ENCODE measurements at regions not wholly inside any gene's neighbourhood (a gene's known extent, or its start where the extent isn't known, plus 50 kb on each side); places are given as distances from the start of the nearest gene placed in this dataset.
"Not testable (repeated sequence)": the region's sequence is repeated elsewhere in the genome, so short reads cannot be mapped to it uniquely, and the experiment has no call there.

DNA sequence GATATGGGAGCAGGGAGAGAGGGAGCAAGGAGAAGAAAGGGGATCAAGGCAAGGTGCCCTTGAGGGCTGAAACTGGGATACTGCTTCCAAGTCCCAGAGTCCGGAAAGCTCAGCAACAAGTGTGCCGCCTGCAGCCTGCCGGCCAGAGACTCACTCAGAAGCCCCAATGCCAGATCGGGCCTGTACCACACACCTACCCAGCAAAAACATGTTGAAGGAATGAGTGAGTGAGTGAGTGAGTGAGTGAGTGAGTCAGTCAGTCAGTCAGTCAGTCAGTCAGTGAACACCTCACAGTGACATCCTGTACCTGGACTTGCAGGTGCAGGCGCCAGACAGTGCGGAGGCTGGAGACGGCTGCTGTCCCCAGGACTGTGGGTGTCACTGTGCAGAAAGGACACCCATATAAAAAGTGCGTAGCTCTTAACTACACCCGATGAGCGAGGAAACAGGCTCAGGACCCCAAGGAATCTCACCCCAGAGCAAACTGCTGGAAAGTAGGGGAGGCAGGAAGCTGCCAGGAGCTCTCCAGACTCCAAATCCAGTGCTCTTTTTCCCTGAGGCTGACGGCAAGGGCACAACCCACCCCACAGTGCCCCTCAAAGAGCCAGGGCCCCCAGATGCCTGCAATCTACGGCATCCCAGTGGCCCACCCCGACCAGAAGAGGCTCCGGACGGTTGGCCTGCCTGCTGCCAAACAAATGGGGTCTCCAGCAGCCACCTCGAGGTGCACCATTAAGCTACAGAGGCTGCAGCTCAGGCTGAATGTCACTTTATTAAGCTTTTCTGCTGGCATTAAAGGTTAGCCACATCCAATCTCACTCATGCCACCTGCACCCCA lies 261.7 kb downstream of the NPHP4 start:
- DNase-seq = no peak

DNA sequence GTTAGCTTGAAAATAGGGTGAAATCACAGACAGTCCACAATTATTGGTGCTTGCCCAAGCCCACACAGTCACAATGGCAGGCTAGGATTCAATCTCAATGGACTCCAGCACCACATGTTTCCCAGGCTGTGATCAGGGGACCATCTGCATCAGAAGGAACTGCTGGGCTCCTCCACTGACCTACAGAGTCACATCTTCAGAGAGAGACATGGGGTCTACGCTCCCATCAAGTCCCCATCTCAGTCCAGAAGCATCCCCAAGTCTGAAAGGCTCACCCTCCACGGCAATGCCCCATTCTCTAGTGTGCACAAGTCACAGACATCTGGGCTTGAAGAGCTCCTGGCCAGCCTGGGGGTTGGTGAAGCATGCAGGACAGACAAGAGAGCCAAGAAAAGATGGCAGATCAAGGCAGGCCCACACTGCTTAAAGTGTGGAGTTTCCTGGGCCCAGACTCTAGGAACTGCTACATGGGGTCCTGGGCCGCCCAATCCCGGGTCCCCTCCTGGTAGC lies 262.5 kb downstream of the NPHP4 start:
- DNase-seq = no peak

DNA sequence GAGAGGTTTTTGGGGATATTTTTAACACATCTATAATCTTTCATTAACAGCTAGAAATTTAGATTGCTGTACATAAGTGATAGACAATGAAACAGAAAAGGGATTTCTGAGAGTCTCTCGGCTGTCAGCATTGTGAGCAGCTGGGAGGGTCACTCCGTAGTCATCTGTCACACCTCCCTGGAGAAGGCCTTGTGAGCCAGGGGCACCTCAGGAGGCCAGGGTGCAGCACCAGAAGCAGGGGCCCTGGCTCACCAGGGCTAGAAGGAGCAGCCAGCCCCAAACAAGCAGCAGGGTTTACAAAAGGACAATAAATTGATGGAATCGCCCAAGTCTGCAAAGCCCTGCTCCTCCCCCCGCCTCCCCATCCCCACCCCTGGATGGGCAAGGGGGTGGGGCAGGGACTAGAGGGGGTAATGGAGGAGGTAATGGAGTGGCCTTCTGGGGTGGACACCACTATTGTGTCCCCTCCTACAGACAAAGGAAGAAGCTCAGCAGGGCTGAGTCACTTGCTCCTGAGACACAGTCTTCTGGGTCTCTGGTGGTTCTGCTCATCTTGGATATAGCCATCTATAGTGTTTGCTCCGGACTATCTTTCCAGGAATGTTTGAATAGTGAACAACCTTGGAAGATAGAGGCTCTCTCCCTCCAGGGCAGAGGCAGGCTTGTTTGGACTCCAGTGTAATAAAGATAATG lies 263.4 kb downstream of the NPHP4 start:
- DNase-seq = no peak

DNA sequence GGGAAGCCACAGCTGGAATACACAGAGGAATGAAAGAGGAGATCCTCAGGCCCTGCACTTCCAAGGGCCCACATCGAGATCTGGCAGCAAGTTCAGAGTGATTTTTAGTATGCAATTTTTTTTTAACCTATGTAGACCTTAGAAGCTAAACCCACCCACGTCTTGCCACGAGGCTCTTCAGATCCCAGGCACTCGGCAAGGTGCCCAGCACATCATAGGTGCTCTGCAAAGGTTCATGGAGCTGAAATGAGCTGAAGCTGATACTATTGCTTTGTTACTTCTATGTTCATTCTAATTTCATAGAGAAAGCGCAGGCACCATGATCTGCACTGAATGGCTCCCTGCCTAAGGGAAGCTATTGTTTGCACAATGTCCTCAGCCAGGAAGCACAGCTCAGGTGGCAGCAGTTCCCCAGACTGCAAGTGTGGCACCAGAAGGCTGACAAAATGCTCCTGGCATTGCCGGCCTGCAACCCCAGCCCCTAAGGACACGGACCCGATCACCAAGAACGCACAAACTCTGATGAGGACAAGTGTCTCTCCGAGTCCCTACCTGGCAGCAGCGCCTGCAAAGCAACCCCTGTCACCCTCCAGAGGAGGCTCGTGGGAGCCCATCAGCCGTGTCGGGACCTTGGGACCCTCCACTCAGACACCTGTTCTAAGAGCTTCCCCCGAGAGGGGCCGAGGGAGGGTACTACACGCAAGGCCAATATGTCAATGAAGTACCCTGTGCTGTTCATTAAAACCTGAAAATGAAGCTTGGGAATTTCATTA lies 264.2 kb downstream of the NPHP4 start:
- DNase-seq = peak; percentile 67

DNA sequence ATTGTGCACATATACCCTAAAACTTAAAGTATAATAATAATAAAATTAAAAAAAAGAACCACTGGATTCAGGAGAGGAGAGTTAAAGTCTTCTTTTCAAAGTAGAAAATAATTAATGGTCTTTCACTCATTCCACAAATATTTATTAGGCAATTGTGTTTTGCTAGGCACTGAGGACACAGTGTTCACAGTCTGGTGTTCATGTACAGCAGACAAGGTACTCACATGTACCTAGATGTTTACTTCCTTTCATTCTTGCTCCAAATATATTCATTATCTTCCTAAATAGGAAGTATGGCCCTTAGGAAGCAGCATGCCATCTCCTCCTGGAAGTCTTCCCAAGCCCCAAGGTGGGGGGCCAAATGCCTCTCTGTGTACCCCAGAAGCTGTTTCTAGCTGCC lies 265.0 kb downstream of the NPHP4 start:
- DNase-seq = no peak

DNA sequence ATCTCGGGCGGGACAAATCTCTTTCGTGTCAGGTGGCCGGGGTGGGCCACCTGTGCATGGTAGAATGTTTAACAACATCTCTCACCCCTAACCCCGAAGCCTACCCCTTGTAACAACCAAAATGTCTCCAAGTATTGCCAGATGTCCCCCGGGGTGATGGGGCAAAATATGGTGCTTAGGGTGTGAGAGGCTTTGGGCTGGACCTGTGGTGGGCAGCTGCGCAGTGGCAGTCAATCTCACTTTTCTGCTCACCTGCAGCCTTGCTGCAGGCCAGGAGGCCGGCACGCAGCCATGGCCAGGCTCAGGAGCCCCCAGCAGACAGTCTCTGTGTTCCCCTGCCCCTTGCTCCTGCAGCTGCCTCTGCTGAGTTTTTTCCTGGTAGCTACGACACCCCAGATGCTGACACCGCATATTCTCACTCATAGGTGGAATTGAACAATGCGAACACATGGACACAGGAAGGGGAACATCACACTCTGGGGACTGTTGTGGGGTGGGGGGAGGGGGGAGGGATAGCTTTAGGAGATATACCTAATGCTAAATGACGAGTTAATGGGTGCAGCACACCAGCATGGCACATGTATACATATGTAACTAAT lies 265.5 kb downstream of the NPHP4 start:
- DNase-seq = not testable (repeated sequence)

DNA sequence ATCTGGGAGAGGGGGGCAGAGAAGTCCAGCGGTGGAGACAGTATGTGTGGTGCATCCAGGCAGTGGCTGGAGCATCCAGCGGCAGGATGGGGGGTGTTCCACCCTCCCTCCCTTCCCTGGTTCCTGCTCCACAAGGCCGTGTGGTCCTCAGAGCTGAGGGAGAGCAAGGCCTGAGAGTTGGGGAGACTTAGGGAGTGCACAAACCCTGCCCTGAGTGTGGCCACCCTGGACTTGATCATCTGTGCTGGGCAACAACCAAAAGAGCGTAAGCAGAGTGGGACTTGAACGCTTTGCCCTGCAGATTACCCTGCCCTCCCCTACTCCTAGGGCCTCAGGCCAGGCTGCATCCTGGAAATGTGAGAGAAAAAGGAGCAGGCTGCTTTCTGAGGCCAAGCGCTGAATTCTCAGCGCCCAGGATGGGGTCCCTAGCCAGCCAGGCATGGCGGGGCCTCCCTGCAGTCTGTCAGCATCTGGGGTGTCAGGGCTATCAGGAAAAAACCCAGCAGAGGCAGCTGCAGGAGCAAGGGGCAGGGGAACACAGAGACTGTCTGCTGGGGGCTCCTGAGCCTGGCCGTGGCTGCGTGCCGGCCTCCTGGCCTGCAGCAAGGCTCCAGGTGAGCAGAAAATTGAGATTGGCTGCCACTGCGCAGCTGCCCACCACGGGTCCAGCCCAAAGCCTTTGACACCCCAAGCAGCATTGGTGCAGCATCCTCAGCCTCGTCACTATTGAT lies 266.2 kb downstream of the NPHP4 start:
- DNase-seq = no peak

DNA sequence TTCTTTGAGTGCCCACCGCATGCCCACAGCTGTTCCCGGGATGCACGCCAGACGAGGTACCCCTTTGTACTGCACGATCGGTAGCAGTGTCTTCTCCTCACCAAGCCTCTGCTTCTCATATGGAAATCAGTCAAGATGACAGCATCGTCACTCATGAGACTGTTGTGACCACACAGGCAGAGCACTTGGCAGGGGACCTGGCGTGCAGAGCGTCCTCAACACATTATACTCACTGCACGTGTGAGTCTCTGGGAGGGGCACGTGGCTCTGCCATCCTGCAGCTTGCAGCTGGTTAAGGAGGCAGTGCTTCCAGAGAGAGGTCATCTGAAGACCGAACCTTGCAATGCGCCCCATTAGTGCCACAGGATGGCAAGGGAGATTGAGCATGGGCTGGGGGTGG lies 266.8 kb downstream of the NPHP4 start:
- DNase-seq = no peak

DNA sequence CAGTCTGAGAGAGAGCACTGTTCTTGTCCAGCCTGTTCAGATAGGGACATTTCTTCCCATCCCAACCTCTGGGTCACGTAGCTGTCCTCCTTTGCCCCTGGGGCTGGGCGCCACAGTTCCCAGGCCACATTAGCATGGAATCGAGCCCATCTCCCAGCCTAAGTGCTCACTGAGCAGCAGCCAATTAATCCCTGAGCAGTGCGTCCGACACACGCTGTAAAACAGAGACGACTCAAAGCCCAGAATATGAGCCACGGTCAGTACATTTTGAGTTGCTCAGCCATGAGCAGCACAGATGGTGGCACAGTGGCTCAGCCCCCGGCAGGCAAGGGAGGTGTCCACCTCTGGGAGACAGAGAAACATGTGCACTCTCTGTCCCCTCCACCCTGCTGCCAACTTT lies 267.4 kb downstream of the NPHP4 start:
- no peak for DNase-seq

DNA sequence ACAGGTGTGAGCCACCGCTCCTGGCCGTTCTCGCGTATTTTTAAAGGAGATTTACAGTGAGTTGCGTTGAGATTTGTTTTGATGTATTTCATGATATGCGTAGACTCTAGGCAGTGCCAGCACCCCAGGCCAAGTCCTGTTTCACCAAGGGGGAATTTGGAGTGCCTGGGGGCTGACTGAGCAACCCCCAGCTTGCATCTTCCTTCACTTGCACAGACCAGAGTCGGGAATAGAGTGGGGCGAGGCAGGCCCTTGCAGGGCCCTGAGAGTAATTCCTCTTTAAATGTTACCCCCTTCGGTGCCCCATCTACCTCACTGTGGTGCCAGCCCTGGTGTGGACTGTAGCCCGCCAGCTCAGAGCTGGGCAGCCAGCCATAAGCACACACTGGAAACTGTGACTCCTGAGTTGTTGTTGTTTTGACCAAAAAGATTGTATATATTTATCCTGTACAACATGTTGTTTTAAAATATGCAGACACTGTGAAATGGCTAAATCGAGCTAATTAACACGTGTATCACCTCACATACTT lies 269.5 kb downstream of the NPHP4 start:
- DNase-seq = no peak

DNA sequence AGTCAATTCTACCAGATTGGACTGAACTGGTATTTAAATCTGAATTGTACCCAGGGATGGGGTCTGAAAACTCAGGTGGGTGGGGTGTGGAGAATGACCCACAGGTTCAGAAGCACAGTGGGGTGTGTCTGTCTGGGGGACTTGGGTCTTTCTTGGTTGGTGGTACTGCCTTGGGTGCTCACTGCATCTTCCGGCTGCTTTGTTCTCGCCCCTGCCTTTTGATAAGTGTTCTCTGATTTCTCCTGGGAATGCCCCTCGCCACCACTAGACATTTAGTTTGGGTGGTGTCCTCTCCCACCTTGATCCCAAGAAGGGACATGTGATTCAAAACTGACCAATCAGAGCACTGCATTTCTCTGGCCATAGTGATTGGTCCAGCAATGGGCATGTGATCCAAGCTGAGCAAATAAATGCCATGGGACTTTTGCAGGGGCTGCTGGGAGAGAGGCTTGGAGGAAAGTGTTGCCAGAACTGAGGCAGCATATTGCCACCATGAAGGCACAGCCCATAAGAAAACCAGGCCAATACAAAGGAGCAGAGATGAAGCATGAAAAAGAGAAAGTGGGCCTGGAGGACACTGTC lies 270.5 kb downstream of the NPHP4 start:
- DNase-seq = no peak

DNA sequence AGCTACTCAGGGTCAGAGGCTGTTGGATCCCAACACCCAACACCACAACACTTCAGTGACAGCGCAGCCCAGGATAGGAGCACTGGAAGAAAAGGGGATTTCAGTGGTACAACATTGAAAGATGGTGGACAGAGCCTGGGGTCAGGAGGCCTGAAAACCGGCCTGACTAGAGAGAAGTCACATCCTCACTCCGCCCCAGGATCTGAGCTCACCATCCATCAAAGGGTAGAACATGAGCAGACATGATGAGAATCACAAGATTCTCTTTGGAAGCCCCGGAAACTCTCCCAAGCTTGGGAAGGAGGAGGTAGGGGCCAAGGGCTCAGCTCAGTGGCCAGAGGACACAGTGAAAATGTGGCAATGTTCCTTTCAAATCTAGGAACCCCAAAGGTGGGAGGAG lies 271.3 kb downstream of the NPHP4 start:
- DNase-seq = no peak

DNA sequence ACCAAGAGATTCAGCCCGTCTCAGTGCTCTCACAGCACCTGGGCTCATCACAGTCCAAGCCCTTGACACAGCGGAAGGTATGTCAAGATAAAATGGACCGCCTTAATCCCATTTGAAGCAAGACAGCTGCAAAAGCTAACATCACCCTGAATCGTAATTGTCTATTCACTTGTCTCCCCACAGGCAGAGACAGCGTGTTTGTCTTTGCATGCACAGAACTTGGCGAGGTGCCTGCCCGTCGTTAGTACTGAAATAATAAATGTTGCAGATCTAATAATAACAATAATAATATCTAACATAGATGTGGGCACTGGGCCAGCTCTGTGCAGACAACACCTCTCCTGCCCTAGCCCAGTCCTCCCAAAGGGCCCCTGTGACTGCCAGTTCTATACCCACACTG lies 271.7 kb downstream of the NPHP4 start:
- DNase-seq = no peak

DNA sequence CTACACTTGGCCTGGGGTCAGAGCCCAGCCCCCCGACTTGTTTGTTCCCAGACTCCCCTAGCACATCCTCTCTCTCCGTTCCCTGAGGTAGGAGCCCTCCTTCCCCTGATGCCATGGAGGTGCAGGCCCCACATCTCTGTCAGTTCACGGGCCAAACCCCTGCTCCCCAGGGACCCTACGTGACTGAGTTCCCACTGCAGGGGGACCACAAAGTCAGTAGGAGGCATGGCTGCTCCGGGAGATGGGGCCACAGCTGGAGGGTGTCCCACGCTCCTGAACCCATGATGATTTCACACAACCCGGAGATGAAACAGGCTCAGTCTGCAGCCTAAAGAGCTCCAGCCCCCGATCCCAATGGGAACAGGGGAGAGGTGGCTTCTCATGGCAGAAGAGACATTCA lies 272.2 kb downstream of the NPHP4 start:
- no peak for DNase-seq

DNA sequence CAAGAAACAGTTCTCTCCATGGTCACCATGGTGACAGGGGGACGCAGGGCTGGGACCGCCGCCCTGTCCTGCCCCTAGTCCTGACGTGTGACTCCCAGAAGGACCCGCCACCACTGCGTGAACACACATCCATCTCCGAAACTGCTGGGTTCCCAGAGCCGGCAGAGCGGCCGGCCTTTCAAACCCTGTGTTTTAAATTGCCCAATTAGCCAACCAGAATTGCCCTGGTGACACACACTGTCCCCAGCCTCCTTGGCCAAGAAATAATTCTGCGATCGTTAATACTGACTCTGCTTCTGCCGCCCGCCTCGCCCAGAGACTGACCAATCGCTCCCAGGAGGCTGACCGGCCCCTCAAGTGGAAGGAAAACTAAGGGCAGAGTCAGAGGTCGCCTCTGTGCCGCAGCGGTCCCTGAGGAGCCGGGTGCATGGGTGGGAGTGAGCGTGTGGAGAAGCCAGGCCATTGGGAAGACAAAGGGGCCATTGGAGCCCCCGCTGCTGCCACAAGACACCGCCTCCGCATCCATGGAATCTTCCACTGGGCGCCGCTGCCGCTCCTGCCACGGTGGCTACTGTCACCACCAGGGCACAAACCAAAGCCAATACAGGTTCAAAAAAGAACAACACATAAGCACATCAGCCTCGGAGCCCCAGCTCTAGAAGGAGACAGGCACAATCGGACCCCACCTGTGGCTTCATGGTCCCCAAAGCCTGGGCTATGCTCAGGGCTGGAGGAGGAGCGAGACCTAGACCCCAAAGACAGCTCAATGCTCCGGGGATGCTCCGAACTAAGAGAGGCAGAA lies 273.2 kb downstream of the NPHP4 start:
- no peak for DNase-seq

DNA sequence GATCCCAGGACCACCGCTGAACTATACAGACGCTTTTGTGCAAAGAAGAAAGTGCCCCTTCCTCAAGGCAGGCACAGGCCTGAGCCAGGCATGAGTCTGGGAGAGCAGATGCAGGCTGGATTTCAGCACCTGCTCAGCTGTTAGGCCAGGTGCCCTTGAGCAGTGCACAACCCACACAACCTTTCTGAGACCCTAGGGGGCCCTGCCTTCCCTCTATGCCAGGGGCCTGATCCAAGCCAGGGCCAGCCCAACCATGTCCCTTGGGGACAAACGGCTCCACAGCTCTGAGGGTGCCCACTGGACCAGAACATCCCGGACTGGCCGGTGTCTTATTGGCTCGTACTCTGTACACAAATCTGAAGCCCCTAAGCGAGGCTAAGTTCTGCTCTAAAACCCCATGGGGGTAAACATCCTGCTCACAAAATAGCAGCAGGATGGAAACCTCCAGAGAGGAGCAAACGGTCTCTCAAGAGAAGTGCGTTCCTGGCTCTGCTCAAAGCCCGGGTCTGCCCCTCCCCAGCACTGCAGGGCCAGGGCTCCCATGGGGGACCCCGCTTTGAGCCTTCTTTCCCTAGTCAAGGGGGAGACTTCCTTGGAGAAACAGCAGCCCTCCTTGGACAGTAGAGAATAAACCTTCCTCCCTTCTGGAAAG lies 275.1 kb downstream of the NPHP4 start:
- DNase-seq = no peak

DNA sequence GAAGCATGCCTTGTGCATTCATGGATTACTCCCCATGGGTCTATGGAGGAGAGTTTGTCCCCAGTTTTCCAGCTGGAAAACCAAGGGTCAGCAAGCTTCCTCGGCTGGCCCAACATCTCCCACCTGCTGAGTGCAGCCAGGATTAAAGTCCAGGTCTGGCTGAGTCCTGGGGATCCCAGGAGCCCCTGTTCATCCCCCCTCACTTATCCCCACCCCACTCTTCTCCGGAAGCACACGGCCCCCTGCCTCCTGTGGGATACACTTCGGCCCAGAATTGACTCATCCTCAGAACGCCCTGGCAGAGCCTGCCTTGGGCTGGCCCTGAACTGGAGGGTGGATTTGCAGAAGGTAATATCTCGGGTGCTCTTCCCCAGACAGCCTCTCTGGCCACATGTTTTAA lies 276.1 kb downstream of the NPHP4 start:
- no peak for DNase-seq

DNA sequence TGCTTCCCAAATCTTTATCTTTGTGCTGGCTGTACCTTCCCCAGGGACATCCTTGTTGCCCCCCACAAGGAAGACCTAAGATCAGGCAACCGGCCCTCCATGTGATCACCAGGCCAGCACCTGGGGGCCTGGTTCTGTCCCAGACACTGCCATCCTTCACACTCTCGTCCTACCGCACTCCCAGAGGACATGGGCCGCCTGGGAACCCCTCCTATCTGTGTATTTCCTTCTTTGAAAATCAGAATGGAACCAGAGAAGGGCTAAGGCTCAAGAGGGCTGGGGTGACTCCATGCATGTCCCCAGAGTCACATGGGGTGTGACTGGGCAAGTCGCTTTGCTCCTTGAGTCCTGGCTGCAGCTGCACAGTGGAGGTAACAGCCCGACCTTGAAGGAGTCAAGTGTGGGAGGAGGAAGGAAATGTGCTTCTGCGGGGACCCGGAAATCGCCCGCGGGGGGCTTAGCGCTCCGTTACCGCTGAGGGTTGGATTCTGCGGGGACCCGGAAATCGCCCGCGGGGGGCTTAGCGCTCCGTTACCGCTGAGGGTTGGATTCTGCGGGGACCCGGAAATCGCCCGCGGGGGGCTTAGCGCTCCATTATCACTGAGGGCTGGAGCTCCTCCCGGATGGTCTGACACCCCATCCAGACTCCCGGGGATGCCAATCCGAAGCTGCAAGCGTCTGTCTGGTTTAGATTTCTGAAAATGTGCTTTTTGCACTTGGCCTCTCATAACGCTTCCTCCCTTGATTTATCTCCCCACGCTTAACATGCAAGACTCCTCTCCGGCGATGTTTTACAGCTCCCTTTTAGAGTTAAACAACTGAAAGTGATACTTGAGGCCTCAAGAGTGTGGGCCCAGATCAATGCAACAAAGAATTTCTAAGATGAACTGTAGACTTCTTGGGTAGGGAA lies 278.9 kb downstream of the NPHP4 start:
- DNase-seq = no peak

DNA sequence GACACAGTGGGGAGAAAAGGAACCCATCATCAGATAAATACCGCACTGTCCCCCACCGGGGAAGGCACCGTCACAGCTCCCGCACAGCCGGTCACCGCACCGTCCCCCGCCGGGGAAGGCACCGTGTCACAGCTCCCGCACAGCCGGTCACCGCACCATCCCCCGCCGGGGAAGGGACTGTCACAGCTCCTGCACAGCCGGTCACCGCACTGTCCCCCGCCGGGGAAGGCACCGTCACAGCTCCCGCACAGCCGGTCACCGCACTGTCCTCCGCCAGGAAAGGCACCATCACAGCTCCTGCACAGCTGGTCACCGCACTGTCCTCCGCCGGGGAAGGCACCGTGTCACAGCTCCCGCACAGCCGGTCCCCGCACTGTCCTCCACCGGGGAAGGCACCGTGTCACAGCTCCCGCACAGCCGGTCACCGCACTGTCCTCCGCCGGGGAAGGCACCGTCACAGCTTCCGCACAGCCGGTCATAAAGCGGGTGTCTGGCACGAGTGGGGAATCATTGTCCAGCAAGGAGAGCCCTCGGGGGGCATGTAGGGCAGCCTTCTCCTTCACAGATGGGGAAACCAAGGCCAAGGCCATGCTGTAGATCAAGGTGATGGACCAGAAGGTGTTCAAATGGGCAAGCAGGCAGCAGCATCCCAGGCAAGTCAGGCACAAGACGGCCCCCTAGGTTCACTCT lies 280.1 kb downstream of the NPHP4 start:
- DNase-seq = no peak
